ENCODE measurements at regions not wholly inside any gene's neighbourhood (a gene's known extent, or its start where the extent isn't known, plus 50 kb on each side); places are given as distances from the start of the nearest gene placed in this dataset.

DNA sequence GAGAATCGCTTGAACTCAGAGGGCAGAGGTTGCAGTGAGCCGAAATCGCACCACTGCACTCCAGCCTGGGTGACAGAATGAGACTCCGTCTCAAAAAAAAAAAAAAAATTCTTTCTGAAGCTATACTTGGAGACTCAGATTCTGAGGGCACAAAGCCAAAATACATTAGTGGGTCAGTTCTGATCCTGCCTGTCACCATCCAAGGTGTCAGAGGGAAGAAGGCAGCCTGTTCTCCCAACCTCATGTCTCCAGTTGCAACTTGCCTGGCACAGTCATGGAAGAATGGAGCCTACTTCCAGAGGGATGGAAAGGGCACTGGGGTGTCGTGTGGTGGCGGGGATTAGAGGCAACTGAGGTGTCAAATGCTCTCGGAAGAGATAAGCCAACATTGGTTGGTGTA lies 104.8 kb upstream of the GATA6 start:
- Histone ChIP-seq H3K9ac (ENCODE audit: low read depth, low read length) (no peak overlapping the region), H3K14ac (replicated peaks; ENCODE audit: low read depth, low read length) (no peak overlapping the region), H3K56ac (ENCODE audit: extremely low read depth, insufficient read depth, low read length) (no peak overlapping the region), H3K4ac (ENCODE audit: low read depth, low read length) (no peak overlapping the region), H4K91ac (ENCODE audit: insufficient read depth, low read depth, low read length) (no peak overlapping the region), H2BK15ac (ENCODE audit: low read depth, low read length) (no peak overlapping the region), H2AK5ac (ENCODE audit: low read depth, low read length) (no peak overlapping the region), H4K20me1 (ENCODE audit: insufficient read depth, low read length) (no peaks in the 10 kb centered on the region), H3K23ac (ENCODE audit: low read depth, low read length) (no peak overlapping the region), H2AFZ (replicated peaks; ENCODE audit: low read length, poor library complexity) (no peak overlapping the region), H2BK5ac (ENCODE audit: low read depth, low read length, poor library complexity, severe bottlenecking) (no peak overlapping the region), H3K27ac (ENCODE audit: insufficient read depth, low read length) (no peak overlapping the region), H4K5ac (ENCODE audit: low read depth, low read length) (no peak overlapping the region), H3K4me3 (ENCODE audit: insufficient read depth, low read depth, low read length) (no peak overlapping the region), H3K79me1 (ENCODE audit: low read depth in 1 of 2, low read length in 2 of 2) (no peaks in the 10 kb centered on the region), H2BK120ac (ENCODE audit: low read depth, low read length) (no peak overlapping the region), H3K36me3 (ENCODE audit: control insufficient read depth, insufficient read depth, low read length) (no peaks in the 10 kb centered on the region), H2AK9ac (replicated peaks; ENCODE audit: low read depth, low read length, poor library complexity) (no peak overlapping the region), H3K4me2 (ENCODE audit: low read depth, low read length) (no peak overlapping the region), H3K9me3 (ENCODE audit: control insufficient read depth, insufficient read depth, low read length) (no peaks in the 10 kb centered on the region), H3K4me1 (ENCODE audit: control insufficient read depth, insufficient read depth, low read length) (no peaks in the 10 kb centered on the region), H3K18ac (ENCODE audit: low read depth, low read length) (no peak overlapping the region), H4K8ac (ENCODE audit: low read depth in 2 of 2, low read length in 2 of 2) (no peak overlapping the region), H3K27me3 (ENCODE audit: control insufficient read depth, insufficient read depth, low read length) (peaks cover 21% of the 10 kb centered on the region), H2BK20ac (ENCODE audit: low read depth, low read length) (no peak overlapping the region), H3K9me1 (ENCODE audit: insufficient read depth, low read length) (no peaks in the 10 kb centered on the region)
- WGBS, 2 experiments (ENCODE audit: extremely low coverage in 2 of 2, insufficient read length in 1 of 2), result no CpG with 5 or more reads among the region's 7 CpGs
- in situ Hi-C loops (cut with MboI; ENCODE audit: low sequenced_read_pairs), result no loop called here
- dilution Hi-C loops (cut with HindIII; ENCODE audit: low sequenced_read_pairs, unreplicated experiment), result no loop called here
- TF ChIP-seq MAFK (IDR thresholded peaks at IDR 0.05; ENCODE audit: low read depth, low read length) (no peak), FOS (IDR thresholded peaks at IDR 0.05; ENCODE audit: low read depth, low read length) (no peak), CEBPB (IDR thresholded peaks at IDR 0.05; ENCODE audit: low read depth, low read length) (no peak), SMC3 (IDR thresholded peaks at IDR 0.05; ENCODE audit: low read depth, low read length) (no peak)
- TF ChIP-seq, protein P1, sequence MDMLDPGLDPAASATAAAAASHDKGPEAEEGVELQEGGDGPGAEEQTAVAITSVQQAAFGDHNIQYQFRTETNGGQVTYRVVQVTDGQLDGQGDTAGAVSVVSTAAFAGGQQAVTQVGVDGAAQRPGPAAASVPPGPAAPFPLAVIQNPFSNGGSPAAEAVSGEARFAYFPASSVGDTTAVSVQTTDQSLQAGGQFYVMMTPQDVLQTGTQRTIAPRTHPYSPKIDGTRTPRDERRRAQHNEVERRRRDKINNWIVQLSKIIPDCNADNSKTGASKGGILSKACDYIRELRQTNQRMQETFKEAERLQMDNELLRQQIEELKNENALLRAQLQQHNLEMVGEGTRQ (IDR thresholded peaks at IDR 0.05; ENCODE audit: low read depth, low read length), result no peak
- BruUV-seq (replicated peaks), result no TSS peak
- ChIA-PET CTCF (no interaction called here), POLR2A (ENCODE audit: unreplicated experiment) (no interaction called here)
- intact Hi-C loops (cut with micrococcal nuclease), result no loop called here
- ATAC-seq (ENCODE audit: low read depth) (no peak), DNase-seq (no peak)

Measured in IMR-90 (cell line).